ENCODE measurements at regions not wholly inside any gene's neighbourhood (a gene's known extent, or its start where the extent isn't known, plus 50 kb on each side); places are given as distances from the start of the nearest gene placed in this dataset.

GRCh38 chr6:90859056-90859455 is 272.2 kb upstream of the MAP3K7 start:
- Histone ChIP-seq H3K27ac (no peak overlapping the region), H3K27me3 (replicated peaks; ENCODE audit: insufficient read depth) (no peaks in the 10 kb centered on the region), H3K4me1 (ENCODE audit: control insufficient read depth in 1 of 2, low read depth in 2 of 2) (no peaks in the 10 kb centered on the region), H3K9me3 (no peaks in the 10 kb centered on the region), H3K4me3 (no peak overlapping the region), H3K36me3 (no peaks in the 10 kb centered on the region)
- no peak for DNase-seq (ENCODE audit: low spot score)
- TF ChIP-seq CTCF (IDR thresholded peaks at IDR 0.05) = no peak
- ATAC-seq (ENCODE audit: insufficient number of reproducible peaks, low FRiP score, low read depth) = no peak

GRCh38 chr6:90849686-90850085 is 262.8 kb upstream of the MAP3K7 start:
- Histone ChIP-seq H3K27me3 (replicated peaks; ENCODE audit: insufficient read depth) (no peaks in the 10 kb centered on the region), H3K27ac (no peak overlapping the region), H3K4me3 (no peak overlapping the region), H3K36me3 (no peaks in the 10 kb centered on the region), H3K9me3 (no peaks in the 10 kb centered on the region), H3K4me1 (ENCODE audit: control insufficient read depth in 1 of 2, low read depth in 2 of 2) (no peaks in the 10 kb centered on the region)
- no peak for TF ChIP-seq CTCF (IDR thresholded peaks at IDR 0.05)
- ATAC-seq (ENCODE audit: insufficient number of reproducible peaks, low FRiP score, low read depth) (no peak), DNase-seq (ENCODE audit: low spot score) (no peak)

- ATAC-seq (ENCODE audit: insufficient number of reproducible peaks, low FRiP score, low read depth) = no peak
- Histone ChIP-seq H3K27ac (no peak overlapping the region), H3K36me3 (no peaks in the 10 kb centered on the region), H3K9me3 (no peaks in the 10 kb centered on the region), H3K27me3 (replicated peaks; ENCODE audit: insufficient read depth) (no peaks in the 10 kb centered on the region), H3K4me1 (ENCODE audit: control insufficient read depth in 1 of 2, low read depth in 2 of 2) (no peaks in the 10 kb centered on the region), H3K4me3 (no peak overlapping the region)
- no peak for DNase-seq (ENCODE audit: low spot score)
- no peak for TF ChIP-seq CTCF (IDR thresholded peaks at IDR 0.05)
Observed at GRCh38 chr6:90846824-90847223, 260.0 kb upstream of the MAP3K7 start.

- no peak for TF ChIP-seq CTCF (IDR thresholded peaks at IDR 0.05)
- Histone ChIP-seq H3K27me3 (replicated peaks; ENCODE audit: insufficient read depth) (no peaks in the 10 kb centered on the region), H3K27ac (no peak overlapping the region), H3K4me1 (ENCODE audit: control insufficient read depth in 1 of 2, low read depth in 2 of 2) (no peaks in the 10 kb centered on the region), H3K4me3 (no peak overlapping the region), H3K36me3 (no peaks in the 10 kb centered on the region), H3K9me3 (no peaks in the 10 kb centered on the region)
- ATAC-seq (ENCODE audit: insufficient number of reproducible peaks, low FRiP score, low read depth) = no peak
- no peak for DNase-seq (ENCODE audit: low spot score)
Observed at GRCh38 chr6:90835596-90836212, 248.8 kb upstream of the MAP3K7 start.

- Histone ChIP-seq H3K27ac (no peak overlapping the region), H3K9me3 (no peaks in the 10 kb centered on the region), H3K4me3 (no peak overlapping the region), H3K4me1 (ENCODE audit: control insufficient read depth in 1 of 2, low read depth in 2 of 2) (no peaks in the 10 kb centered on the region), H3K36me3 (no peaks in the 10 kb centered on the region), H3K27me3 (replicated peaks; ENCODE audit: insufficient read depth) (no peaks in the 10 kb centered on the region)
- ATAC-seq (ENCODE audit: insufficient number of reproducible peaks, low FRiP score, low read depth) (no peak), DNase-seq (ENCODE audit: low spot score) (no peak)
- TF ChIP-seq CTCF (IDR thresholded peaks at IDR 0.05) = no peak
Observed at GRCh38 chr6:90829311-90829710, 242.4 kb upstream of the MAP3K7 start.

Measured in thoracic aorta (tissue), 2 donors.